HG02571 (cell line): ENCODE measurements at regions not wholly inside any gene's neighbourhood (a gene's known extent, or its start where the extent isn't known, plus 50 kb on each side); places are given as distances from the start of the nearest gene placed in this dataset.
"Not testable (repeated sequence)": the region's sequence is repeated elsewhere in the genome, so short reads cannot be mapped to it uniquely, and the experiment has no call there.

Source experiments
- ATAC-seq: cut with Tn5 transposase; IDR thresholded peaks from one replicate; pipeline ENCODE4 v1.9.1; 2021; ENCODE audit warnings: mild to moderate bottlenecking, moderate library complexity; ENCODE audit not compliant: unreplicated experiment

DNA sequence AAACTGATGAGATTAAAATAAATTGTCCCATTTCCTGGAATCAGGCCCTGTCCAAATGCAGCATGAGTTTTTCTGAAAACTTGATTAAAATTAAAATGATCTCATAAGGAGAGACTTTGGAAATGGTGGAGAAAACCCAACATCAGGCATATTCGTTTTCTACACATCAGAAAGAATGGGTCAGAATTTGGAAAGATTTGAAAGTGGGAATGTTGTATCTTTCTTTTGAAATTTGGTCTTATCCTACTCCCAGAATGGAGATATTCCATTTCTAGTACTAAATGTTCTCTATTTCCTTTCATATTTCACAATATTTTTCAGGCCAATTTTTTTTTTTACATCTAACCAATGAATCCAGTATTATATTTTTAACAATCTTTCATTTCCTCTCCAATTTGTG, 223.9 kb upstream of the RXFP2 start:
- ATAC-seq = no peak

- ATAC-seq = no peak
Measured at GRCh38 chr13:31517599-31517998, 221.7 kb upstream of the RXFP2 start.

DNA sequence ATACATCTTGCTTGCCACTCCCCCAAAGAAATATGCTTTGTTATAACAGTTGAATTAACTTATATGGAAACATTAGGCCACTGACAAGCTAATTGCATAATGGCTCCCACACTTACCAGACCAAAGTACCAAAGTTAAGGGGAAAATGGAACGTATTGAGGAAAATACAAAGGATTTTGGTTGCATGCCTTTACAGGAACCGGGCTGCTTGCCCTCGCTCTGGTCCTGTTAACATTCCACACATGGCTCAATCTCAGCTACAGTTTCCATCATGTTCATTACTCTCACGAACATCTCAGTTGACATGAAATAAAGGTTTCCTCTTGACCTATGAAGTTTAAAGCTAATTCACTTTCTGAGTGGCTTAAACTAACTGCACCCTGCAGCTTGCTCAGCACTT, 220.7 kb upstream of the RXFP2 start:
- ATAC-seq = no peak

DNA sequence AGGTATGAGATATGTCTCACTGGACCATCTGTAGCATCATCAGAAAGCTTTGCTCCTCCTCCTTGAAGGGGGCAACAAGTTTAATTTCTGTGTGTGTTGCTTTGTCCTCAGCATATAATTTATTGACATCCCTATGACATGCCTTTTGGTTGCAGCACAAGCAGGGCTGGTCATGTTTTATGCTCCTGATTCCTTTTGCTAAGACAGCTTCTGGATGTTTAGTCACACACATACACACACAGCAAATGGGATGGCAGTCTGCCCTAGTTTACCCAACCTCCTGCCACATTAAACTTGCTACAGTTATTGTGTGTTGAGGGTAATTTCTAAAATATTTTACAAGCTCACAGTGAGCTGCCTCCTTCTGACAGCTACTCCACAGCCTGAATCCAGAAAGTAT, 217.9 kb upstream of the RXFP2 start:
- no peak for ATAC-seq

DNA sequence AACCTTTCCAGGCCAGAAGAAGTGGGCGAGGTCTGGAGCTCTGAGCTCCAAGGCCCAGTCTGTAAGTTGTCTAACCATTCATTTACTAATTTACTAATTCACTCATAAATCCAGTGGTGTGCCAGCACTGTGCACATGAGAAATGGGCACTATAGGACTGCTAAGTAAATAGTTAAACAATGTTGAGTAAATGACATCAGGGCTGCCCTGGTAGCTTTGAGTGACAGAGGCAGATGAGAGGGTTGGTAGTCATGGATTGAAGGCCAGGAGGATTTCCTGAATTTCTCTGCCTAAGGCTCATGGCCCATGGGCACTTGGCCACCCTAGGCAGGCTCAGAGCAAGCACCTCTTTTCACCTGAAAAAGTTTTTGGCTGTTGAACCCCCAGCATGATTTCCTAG, 216.9 kb upstream of the RXFP2 start:
- no peak for ATAC-seq

DNA sequence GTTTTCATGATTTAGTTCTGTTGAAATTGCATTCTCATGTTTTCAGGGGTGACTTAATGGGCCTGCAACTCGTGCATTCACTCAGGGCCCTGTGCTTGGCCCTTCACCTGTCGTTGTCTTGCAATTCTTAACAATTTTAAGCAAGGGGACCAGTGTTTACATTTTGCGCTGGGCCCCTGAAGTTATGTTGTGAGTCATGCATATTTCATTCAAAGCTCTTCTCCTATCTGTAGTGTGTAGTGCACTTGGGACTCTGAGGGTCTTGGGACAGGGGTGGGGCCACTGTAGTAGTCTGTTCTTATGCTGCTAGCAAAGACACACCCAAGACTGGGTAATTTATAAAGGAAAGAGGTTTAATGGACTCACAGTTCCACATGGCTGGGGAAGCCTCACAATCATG, 211.2 kb upstream of the RXFP2 start:
- no peak for ATAC-seq

DNA sequence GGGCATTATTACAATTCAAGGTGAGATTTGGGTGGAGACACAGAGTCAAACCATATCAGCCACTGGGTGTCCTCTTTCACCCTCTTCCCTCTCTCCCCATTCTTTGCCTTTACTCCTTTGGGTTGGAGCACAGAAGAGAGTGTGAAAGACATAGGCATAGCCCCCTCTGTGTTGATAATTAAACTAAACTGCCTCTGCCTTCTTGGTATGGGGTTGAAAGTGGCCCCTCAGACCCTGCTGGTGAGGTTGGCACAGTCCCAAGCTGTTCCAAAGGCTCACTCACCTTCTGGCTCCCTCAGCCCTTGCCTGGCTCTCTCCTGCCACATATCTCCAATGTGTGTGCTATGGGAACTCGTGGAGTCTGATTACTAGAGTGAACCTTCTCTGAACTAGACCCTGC, 210.6 kb upstream of the RXFP2 start:
- ATAC-seq = no peak

DNA sequence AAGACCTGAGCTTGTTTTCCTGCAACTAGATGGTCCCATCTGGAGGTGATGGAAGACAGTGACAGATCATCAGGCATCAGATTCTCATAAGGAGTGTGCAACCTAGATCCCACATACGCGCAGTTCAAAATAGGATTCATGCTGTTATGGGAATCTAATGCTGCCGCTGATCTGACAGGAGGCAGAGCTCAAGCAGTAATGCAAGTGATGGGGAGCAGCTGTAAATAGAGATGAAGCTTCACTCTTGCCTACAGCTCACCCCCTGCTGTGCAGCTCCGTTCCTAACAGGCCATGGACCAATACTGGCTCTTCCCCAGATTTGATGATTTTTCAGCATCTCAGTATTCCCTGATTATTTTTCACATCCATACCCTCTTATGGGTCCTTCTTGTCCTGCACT, 208.4 kb upstream of the RXFP2 start:
- ATAC-seq = no peak

DNA sequence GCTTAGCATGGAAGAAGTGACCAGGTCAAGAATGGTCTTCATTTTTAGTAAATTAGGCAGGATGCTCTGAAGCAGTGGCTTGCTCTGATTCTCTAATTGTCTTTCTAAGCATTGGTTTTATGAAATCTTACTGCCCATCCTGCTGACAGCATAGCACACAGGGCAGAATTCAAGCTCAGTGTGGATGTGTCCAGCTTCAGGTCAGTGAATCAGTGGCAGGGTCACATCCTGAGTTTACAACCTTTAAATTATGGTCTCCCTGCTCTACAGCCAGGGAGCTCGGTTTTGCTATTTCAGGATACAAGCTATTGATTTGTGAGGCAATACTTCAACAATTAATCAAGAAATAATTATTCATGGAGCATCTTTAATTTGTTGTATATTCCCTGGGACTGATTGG, 202.3 kb upstream of the RXFP2 start:
- no peak for ATAC-seq

GRCh38 chr13:31538067-31539042, 201.0 kb upstream of the RXFP2 start:
- no peak for ATAC-seq

GRCh38 chr13:31540281-31540680, 199.0 kb upstream of the RXFP2 start:
- no peak for ATAC-seq

DNA sequence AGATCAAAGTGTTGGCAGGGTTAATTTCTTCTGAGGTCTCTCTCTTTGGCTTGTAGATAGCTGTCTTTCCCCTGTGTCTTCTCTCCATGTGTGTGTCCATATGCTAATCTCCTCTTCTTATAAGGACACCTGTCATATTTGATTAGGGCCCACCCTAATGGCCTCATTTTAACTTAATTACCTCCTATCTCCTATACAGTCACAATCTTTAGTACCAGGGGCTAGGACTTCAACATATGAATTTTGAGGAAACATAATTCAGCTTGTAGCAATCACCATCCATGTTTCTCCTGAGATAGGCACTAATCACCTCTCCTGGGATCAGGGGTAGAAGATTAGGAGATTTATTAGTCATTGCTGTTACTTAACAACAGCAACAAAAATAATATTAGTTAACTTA, 196.1 kb upstream of the RXFP2 start:
- no peak for ATAC-seq

DNA sequence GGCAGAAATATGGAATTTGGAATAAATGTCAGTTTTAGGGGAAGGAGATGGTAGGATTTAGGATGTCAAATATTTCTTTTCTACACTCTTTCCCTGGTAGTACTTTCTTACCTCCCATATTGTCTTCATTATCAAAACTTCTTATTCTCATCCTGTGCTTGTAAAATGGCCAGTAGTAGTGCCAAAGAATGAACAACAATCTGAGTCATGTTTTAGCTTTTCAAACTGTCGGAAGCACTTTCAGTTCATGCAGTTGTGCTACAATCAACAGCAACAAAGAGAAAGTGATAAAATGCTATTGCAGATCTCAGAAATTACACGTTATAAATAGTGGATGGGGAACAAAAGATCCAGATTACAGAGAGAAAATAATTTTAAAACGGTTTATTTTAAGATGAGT, 193.7 kb upstream of the RXFP2 start:
- no peak for ATAC-seq

GRCh38 chr13:31556376-31556775, 182.9 kb upstream of the RXFP2 start:
- ATAC-seq = no peak

GRCh38 chr13:31584221-31584620, 155.1 kb upstream of the RXFP2 start:
- not testable (repeated sequence) for ATAC-seq

- no peak for ATAC-seq
Measured at GRCh38 chr13:31587698-31588266, 151.5 kb upstream of the RXFP2 start.

- ATAC-seq = no peak
Measured at GRCh38 chr13:31588316-31588715, 151.0 kb upstream of the RXFP2 start.

DNA sequence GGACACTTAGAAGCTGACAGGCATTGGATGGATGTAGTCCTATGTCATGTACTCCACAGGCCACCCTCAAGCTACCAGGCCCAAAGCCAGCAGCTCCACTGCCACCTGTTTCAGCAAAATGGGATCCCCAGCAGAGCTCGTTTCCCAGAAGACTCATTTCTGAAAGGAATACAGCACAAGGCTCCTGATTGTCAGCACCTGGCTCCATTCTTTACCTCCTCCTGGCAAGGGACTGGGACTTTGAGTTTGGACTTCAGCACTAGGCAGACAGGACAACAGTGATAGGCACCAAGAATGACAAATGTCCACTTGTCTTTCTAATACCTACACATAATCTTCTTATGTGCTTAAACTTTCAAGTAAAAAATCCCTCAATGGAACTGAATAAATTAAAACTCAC, 150.4 kb upstream of the RXFP2 start:
- no peak for ATAC-seq

DNA sequence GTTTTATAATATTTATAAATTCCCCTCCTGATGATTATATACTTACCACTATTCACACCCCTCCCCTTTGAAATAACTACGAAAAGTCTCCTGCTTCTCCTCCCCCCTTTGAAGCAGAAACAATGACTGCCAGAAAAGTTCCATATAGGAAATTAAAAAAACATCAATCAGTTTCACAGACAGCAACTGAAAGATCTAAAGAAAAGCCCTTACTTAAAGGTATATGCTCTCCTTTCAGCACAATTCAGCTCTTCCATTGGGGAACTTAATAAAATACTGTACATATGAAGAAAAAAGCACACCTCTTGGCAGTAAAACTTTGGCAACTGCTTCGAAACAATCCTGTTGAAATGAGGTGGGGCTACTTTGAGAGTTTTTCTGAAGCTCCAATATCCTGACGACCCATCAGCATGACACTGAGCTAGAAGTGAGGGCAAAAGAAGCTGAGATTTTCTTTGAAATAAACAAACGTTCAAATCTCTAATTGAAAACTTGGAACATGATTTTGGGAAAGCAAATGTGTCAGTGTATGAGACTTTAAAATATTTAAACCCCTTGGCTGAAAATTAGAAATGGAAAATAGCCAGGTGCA, 147.6 kb upstream of the RXFP2 start:
- ATAC-seq = no peak

DNA sequence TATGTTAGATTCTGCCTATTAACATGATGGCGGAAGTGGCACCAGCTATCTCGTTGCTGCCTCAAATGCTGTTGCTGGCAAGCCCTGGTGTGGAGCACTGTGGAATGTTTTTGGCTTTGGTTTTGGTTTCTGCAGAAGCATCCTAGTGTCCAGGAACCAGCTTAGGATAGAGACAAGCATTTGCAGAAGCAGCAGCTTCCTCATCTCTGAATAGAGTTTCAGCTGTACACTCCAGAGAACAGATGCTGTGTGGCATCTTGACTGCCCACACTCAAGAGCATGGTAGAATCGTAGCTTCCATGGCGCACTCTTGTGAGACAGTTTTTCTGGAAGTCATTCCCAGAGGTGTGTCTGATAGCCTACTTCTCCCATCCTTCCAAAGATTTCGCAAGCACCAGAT, 145.3 kb upstream of the RXFP2 start:
- no peak for ATAC-seq

DNA sequence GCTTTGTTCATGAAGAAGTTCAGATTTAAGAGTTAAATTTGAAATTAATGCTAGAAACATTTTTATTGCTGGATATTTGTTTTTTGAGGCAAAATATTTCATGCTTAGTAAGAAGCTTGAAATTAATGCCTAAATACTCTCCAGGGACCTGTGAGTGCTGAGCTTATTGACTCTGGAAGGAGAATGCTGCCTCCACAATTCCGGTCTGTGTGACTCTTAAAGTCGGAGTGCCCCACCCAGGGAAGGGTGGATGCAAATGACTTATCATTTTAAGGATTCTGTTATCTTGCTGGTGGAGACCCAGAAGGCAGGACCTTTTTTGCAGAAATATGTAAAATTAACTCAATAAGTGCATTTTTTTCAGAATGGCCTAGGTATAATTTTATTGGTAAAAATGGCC, 143.8 kb upstream of the RXFP2 start:
- no peak for ATAC-seq

GRCh38 chr13:31598990-31599389, 140.3 kb upstream of the RXFP2 start:
- ATAC-seq = no peak
